SU-DHL-6 (cell line): ENCODE measurements at regions not wholly inside any gene's neighbourhood (a gene's known extent, or its start where the extent isn't known, plus 50 kb on each side); places are given as distances from the start of the nearest gene placed in this dataset.

Experiments used
- H2AFZ ChIP-seq: fragments of 200-600 bp; sonication (generic); 2 replicates; pipeline ENCODE4 v1.6.1; 2014; ENCODE audit warnings: low read depth, mild to moderate bottlenecking, moderate library complexity, mixed read lengths, antibody characterized with exemption, low read length; ENCODE audit not compliant: severe bottlenecking
- H3F3A ChIP-seq: fragments of 200-600 bp; shearing (Covaris generic); 2 replicates; pipeline ENCODE4 v1.6.0; 2016; ENCODE audit warnings: antibody characterized with exemption, mild to moderate bottlenecking; ENCODE audit not compliant: insufficient read depth
- H3K27ac ChIP-seq: fragments of 200-600 bp; sonication (generic); 2 replicates; pipeline ENCODE4 v1.5.1; 2016; ENCODE audit warnings: low read depth, mild to moderate bottlenecking, low read length, moderate library complexity, mixed read lengths
- H3K27me3 ChIP-seq: fragments of 200-600 bp; sonication (generic), shearing (Covaris generic); 2 replicates; pipeline ENCODE4 v1.6.0; 2014; ENCODE audit warnings: mild to moderate bottlenecking, low read length
- H3K36me3 ChIP-seq: fragments of 200-600 bp; sonication (generic); 2 replicates; pipeline ENCODE4 v1.6.1; 2014; ENCODE audit warnings: mild to moderate bottlenecking, low read length, mixed read lengths
- H3K4me2 ChIP-seq: fragments of 300-600, 200-600 bp; shearing (Covaris generic), sonication (generic); 2 replicates; pipeline ENCODE4 v1.6.0; 2014; ENCODE audit warnings: low read length, low read depth, mild to moderate bottlenecking; ENCODE audit not compliant: poor library complexity, severe bottlenecking
- H3K4me3 ChIP-seq: fragments of 200-600 bp; sonication (generic); 2 replicates; pipeline ENCODE4 v1.5.1; 2014; ENCODE audit warnings: antibody characterized with exemption, low read length, mild to moderate bottlenecking, mixed read lengths; ENCODE audit not compliant: insufficient read depth, poor library complexity, severe bottlenecking
- H3K79me2 ChIP-seq: fragments of 200-600 bp; sonication (generic); 2 replicates; pipeline ENCODE4 v1.6.1; 2014; ENCODE audit warnings: mild to moderate bottlenecking, low read length, moderate library complexity; ENCODE audit not compliant: insufficient read depth
- H3K9ac ChIP-seq: fragments of 200-600 bp; sonication (generic); 2 replicates; pipeline ENCODE4 v1.7.0; 2014; ENCODE audit warnings: mild to moderate bottlenecking, low read length
- H3K9me2 ChIP-seq: fragments of 200-600 bp; sonication (generic); replicated peaks from 2 replicates; pipeline ENCODE4 v1.6.1; 2014; ENCODE audit warnings: low read length; ENCODE audit not compliant: insufficient read depth
- H3K9me3 ChIP-seq: fragments of 200-600 bp; sonication (generic); 2 replicates; pipeline ENCODE4 v1.6.1; 2014; ENCODE audit warnings: low read length, mixed read lengths; ENCODE audit not compliant: insufficient read depth
- H4K20me1 ChIP-seq: fragments of 200-600 bp; sonication (generic); 2 replicates; pipeline ENCODE4 v1.6.1; 2014; ENCODE audit warnings: low read depth, mild to moderate bottlenecking, antibody characterized with exemption, low read length, moderate library complexity, mixed read lengths
- EZH2phosphoT487 ChIP-seq: fragments of 200-600 bp; sonication (generic), shearing (Covaris generic); conservative IDR thresholded peaks from 2 replicates; pipeline ENCODE4 v1.6.1; 2018; ENCODE audit warnings: mild to moderate bottlenecking, antibody characterized with exemption, low read length, moderate library complexity, mixed read lengths
- TF ChIP-seq, protein P1 (sequence below): fragments of 200-600 bp; sonication (generic); IDR thresholded peaks from one replicate; pipeline ENCODE4 v1.5.1; 2017; ENCODE audit warnings: antibody characterized with exemption, mild to moderate bottlenecking, low read length, moderate library complexity; ENCODE audit not compliant: insufficient read depth, poor library complexity, severe bottlenecking

DNA sequence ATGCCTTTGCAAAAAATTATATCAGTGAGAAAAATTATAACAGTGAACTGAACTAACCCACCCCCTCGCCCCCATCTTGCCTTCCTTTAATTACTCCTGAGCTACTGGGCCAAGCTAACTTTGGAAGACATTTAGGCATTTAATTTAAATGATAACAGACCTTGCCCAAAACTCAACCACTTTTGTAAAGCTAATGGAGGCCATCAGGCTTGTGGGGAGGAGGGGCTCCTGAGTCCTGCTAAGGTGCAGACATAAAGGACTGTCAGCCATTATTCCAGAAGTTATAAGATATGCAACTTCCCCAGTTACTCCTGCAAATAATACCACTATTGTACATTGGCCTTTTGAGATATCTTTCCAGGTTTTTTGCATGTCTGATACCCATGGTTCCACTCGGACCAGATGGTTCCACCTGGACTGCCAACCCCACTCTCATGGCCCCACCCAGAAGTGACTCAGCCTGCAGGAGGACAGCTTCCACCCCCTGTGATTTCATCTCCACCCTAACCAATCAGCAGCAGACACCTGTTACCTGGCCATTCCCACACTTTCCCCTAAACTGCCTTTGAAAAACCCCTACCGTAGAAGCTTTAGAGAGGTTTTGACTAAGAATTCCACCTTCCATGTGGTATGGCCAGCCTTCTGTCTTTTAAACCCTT, 805.4 kb upstream of the CDH6 start:
- Histone ChIP-seq H3K9me3 (no peaks in the 10 kb centered on the region), H3K4me3 (no peak overlapping the region), H2AFZ (no peak overlapping the region), H3K4me2 (no peak overlapping the region), H3F3A (no peaks in the 10 kb centered on the region), H3K9ac (no peak overlapping the region), H3K27me3 (no peaks in the 10 kb centered on the region), H3K27ac (no peak overlapping the region), H3K9me2 (no peaks in the 10 kb centered on the region), H3K79me2 (no peaks in the 10 kb centered on the region), H4K20me1 (no peaks in the 10 kb centered on the region), H3K36me3 (no peaks in the 10 kb centered on the region)
- TF ChIP-seq, protein P1, sequence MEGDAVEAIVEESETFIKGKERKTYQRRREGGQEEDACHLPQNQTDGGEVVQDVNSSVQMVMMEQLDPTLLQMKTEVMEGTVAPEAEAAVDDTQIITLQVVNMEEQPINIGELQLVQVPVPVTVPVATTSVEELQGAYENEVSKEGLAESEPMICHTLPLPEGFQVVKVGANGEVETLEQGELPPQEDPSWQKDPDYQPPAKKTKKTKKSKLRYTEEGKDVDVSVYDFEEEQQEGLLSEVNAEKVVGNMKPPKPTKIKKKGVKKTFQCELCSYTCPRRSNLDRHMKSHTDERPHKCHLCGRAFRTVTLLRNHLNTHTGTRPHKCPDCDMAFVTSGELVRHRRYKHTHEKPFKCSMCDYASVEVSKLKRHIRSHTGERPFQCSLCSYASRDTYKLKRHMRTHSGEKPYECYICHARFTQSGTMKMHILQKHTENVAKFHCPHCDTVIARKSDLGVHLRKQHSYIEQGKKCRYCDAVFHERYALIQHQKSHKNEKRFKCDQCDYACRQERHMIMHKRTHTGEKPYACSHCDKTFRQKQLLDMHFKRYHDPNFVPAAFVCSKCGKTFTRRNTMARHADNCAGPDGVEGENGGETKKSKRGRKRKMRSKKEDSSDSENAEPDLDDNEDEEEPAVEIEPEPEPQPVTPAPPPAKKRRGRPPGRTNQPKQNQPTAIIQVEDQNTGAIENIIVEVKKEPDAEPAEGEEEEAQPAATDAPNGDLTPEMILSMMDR, result no peak
- TF ChIP-seq EZH2phosphoT487, result no peak

DNA sequence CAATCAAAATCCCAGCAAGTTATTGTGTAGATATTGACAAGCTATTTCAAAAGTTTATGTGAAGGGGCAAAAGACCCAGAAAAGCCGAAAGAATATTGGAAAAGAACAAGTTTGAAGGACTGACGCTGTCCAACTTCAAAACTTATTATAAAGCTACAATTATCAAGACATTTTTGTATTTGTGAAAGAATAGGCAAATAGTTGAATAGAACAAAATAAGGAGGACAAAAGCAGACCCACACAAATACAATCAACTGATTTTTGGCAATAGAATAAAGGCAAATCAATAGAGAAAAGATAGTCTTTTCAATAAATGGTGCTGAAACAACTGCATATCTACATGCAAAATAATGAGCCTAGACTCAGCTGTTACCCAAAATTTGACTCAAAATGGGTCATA, 807.7 kb upstream of the CDH6 start:
- Histone ChIP-seq H3K4me2 (no peak overlapping the region), H3K27me3 (no peaks in the 10 kb centered on the region), H4K20me1 (no peaks in the 10 kb centered on the region), H3K9me3 (no peaks in the 10 kb centered on the region), H3K4me3 (no peak overlapping the region), H3K79me2 (no peaks in the 10 kb centered on the region), H3K36me3 (no peaks in the 10 kb centered on the region), H3K9ac (no peak overlapping the region), H3K9me2 (no peaks in the 10 kb centered on the region), H3F3A (no peaks in the 10 kb centered on the region), H3K27ac (no peak overlapping the region), H2AFZ (no peak overlapping the region)
- TF ChIP-seq EZH2phosphoT487, result no peak
- TF ChIP-seq, protein P1, result no peak

DNA sequence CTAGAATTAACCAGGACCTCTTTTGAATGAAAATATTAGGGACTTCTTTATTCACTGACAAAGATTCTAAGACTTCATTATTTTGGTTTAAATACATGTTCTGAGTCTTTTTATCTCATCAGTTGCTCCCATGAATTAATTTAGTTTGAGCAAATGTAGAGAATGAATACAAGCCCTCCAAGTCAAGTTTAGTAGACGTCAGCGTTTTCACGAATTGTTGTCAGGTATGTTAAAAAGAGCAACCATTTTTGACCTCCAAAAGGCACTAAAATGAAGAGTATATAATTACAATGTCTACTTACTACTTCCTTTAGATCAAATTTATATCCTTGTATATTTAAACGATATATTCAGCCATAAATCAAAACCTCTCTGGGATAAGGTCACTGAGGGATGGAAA, 809.3 kb upstream of the CDH6 start:
- Histone ChIP-seq H3K79me2 (no peaks in the 10 kb centered on the region), H3K9me2 (no peaks in the 10 kb centered on the region), H3K4me2 (no peak overlapping the region), H2AFZ (no peak overlapping the region), H3K4me3 (no peak overlapping the region), H3K9me3 (no peaks in the 10 kb centered on the region), H3K36me3 (no peaks in the 10 kb centered on the region), H3K9ac (no peak overlapping the region), H3K27me3 (no peaks in the 10 kb centered on the region), H3F3A (no peaks in the 10 kb centered on the region), H4K20me1 (no peaks in the 10 kb centered on the region), H3K27ac (no peak overlapping the region)
- TF ChIP-seq, protein P1, result no peak
- no peak for TF ChIP-seq EZH2phosphoT487
